ENCODE measurements at regions not wholly inside any gene's neighbourhood (a gene's known extent, or its start where the extent isn't known, plus 50 kb on each side); places are given as distances from the start of the nearest gene placed in this dataset.
"Not testable (repeated sequence)": the region's sequence is repeated elsewhere in the genome, so short reads cannot be mapped to it uniquely, and the experiment has no call there.

- no peak for DNase-seq
These were observed 56.7 kb downstream of the CCDC74A start for GRCh38 chr2:131584380-131584779.

GRCh38 chr2:131584940-131585339 lies 57.3 kb downstream of the CCDC74A start:
- DNase-seq = no peak

DNA sequence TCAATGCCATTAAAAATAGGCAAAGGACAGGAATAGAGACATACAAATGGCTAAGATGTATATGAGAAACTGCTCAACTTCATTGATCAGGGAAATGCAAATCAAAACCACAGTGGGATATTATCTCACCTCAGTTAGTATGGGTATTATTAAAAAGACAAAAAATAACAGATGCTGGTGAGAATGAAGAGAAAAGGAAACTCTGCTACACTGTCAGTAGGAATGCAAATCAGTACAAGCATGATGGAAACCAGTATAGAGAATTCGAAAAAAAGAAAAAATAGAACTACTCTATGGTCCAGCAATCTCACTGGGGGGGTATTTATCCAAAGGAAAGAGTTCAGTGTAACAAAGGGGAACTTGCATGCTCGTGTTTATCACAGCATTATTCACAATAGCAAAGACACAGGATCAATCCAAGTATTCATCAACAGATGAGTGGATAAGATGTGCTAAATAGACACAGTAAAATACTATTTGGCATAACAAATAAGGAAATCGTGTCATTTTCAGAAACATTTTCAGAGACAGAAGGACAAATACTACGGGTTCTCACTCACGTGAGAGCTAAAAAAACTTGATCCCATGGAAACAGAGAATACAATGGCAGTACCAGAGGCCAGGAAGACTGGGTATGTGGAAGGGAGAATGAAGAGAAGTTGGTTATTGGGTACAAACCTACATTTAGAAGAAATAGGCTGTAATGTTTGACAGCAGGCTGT lies 60.6 kb downstream of the CCDC74A start:
- DNase-seq = no peak

GRCh38 chr2:131589126-131589525 lies 61.4 kb downstream of the CCDC74A start:
- DNase-seq = not testable (repeated sequence)

- DNase-seq = no peak
These were observed 62.7 kb downstream of the CCDC74A start for GRCh38 chr2:131590366-131590765.

- DNase-seq = no peak
These were observed 63.2 kb downstream of the CCDC74A start for GRCh38 chr2:131590896-131591295.

GRCh38 chr2:131596561-131596960 lies 68.9 kb downstream of the CCDC74A start:
- not testable (repeated sequence) for DNase-seq

DNA sequence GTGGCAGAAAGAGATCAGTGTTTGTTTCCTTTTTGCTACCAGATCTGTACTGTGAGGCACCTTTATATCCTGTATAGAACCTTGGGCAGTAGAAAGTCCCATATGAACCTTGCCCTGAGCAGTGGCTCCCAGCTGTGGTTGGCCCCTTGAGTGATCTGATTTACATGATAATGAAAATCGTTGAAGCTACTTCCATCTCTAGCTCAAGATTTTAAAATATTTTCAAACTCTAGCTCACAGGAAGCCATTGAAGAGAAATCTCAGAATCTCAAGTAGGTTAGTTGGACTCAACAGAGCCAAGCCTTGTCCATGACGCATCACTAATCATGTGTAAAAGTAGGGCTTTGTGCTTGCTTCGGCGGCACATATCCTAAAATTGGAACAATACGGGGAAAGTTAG lies 74.8 kb downstream of the CCDC74A start:
- not testable (repeated sequence) for DNase-seq

GRCh38 chr2:131604652-131605051 lies 77.0 kb downstream of the CCDC74A start:
- not testable (repeated sequence) for DNase-seq

GRCh38 chr2:131606366-131606765 lies 78.7 kb downstream of the CCDC74A start:
- DNase-seq = not testable (repeated sequence)

DNA sequence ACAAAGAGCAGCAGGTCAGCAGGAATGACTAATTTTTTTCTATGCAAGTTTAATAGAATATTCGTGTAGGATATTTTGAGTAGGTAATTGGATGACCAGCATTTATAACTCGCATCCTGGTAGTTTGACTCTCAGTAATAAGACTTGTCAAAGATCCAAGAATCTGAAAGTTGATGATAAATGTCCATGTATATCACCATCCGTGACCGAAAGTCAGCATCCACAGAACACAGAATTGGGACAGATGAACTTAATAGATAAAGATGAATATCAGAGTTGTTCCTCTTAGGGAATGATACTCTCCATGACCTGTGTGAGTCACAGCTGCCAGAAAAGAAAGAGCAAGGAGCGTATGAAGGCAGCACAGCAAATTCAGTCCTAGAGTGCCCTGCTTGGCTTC lies 79.4 kb downstream of the CCDC74A start:
- DNase-seq = not testable (repeated sequence)

- DNase-seq = not testable (repeated sequence)
These were observed 86.9 kb downstream of the CCDC74A start for GRCh38 chr2:131614539-131614938.

DNA sequence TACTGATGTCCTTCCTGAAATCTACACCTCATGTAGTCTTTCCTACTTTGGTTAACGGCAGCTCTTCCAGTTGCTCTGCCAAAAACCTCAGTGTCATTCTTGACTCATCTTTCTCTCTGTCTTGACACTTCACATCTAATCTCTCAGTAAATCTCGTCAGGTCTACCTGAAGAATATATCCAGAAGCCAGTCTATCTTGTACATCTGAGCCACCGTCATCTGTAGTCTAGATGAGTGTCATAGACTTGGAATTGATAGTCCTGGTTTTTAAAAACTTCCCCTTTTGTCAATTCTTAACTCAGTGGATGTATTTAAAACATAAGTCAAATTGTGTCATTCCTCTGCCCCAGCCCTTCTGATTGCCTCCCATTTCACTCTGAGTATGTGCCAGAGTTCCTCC lies 90.6 kb downstream of the CCDC74A start:
- not testable (repeated sequence) for DNase-seq

DNA sequence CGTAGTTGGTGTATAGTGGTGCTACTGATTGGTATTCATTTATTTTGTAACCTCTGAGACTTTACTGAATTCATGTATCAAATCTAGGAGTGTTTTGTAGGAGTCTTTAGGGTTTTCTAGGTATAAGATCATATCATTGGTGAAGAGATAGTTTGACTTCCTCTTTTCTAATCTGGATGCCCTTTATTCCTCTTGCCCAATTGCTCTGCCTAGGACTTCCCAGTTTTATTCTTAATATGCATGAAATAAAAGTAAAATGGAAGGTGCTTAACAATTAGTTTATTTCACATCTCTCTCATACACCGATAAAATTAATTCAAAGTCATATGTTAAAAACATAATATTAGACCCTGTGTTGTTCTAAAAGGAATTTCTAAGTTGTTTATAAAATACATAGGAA lies 95.2 kb downstream of the CCDC74A start:
- not testable (repeated sequence) for DNase-seq

GRCh38 chr2:131626011-131626410 lies 98.3 kb downstream of the CCDC74A start:
- not testable (repeated sequence) for DNase-seq

DNA sequence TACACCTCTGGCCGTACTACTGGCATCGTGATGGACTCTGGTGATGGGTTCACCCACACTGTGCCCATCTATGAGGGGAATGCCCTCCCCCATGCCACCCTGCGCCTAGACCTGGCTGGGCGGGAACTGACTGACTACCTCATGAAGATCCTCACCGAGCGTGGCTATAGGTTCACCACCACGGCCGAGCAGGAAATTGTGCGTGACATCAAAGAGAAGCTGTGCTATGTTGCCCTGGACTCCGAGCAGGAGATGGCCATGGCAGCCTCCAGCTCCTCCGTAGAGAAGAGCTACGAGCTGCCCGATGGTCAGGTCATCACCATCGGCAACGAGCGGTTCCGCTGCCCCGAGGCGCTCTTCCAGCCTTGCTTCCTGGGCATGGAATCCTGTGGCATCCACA lies 98.9 kb downstream of the CCDC74A start:
- not testable (repeated sequence) for DNase-seq

- not testable (repeated sequence) for DNase-seq
These were observed 100.1 kb downstream of the CCDC74A start for GRCh38 chr2:131627777-131628176.

DNA sequence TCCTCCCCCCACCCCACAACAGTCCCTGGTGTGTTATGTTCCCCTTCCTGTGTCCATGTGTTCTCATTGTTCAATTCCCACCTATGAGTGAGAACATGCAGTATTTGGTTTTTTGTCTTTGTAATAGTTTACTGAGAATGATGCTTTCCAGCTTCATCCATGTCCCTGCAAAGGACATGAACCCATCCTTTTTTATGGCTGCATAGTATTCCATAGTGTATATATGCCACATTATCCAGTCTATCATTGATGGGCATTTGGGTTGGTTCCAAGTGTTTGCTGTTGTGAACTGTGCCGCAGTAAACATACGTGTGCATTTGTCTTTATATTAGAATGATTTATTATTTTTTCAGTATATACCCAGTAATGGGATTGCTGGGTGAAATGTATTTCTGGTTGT lies 104.0 kb downstream of the CCDC74A start:
- not testable (repeated sequence) for DNase-seq

DNA sequence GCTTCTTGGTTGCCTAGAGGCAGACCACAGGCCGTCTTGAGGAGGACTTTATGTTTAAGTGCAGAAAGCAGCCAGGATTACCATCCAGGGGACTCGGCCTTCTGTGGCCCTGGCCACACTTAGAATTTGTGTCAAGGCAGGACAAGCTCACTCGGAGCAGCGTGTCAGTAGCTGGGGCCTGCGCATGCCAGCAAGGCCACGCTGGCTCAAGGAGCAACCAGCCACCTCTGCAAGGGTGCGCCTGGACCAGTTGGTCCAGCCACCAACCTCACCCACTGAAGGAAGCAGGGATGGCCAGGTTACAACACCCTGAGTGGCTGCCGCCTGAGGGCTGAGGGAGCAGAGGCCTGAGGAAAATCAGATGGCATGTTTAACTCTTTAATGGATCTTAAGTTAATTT lies 105.7 kb downstream of the CCDC74A start:
- DNase-seq = not testable (repeated sequence)

DNA sequence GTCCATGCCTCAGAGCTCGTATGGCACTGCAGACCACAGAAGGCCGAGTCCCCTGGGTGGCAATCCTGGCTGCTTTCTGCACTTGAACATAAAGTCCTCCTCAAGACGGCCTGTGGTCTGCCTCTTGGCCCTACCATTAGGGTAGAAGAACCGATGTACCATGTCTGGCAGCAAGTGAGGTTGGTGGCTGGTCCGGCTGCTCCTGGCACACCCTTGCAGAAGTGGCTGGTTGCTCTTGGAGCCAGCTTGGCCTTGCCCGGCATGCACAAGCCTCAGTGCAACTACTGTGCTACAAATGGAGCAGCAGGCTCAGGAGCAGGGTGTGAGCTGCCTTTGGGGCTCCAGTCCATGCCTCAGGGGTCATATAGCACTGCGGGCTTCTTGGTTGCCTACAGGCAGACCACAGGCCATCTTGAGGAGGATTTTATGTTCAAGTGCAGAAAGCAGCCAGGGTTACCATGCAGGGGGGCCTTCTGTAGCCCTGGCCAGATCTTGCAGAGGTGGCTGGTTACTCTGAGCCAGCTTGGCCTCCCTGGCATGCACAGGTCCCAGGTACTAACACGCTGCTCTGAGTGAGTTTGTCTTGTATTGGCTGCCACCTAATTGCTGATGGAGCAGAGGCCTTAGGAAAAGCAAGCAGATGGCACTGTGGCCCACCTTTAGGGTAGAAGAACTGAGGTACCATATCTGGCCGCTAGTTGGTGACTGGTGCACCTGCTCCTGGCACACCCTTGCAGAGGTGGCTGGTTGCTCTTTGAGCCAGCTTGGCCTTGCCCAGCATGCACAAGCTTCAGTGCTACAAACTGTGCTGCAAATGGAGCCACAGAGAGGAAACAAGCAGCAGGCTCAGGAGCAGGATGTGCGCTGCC lies 106.4 kb downstream of the CCDC74A start:
- not testable (repeated sequence) for DNase-seq

- no peak for DNase-seq
These were observed 107.9 kb downstream of the CCDC74A start for GRCh38 chr2:131635611-131636010.

DNA sequence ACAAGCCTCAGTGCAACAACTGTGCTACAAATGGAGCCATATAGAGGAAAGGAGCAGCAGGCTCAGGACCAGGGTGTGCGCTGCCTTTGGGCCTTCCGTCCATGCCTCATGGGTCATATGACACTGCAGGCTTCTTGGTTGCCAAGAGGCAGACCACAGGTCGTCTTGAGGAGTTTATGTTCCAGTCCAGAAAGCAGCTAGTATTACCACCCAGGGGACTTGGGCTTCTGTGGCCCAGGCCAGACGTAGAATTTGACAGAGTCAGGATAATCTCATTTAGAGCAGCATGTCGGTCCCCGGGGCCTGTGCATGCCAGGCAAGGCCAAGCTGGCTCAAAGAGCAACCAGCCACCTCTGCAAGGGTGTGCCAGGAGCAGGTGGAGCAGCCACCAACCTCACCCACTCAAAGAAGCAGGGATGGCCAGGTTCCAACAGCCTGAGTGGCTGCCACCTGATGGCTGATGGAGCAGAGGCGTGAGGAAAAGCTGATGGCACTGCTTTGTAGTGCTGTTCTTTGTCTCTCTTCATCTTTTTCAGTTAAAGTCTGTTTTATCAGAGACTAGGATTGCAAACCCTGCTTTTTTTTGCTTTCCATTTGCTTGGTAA lies 109.1 kb downstream of the CCDC74A start:
- not testable (repeated sequence) for DNase-seq

- DNase-seq = not testable (repeated sequence)
These were observed 111.4 kb downstream of the CCDC74A start for GRCh38 chr2:131639001-131639620.

All from NCI-H1048 (cell line).